ENCODE measurements at regions not wholly inside any gene's neighbourhood (a gene's known extent, or its start where the extent isn't known, plus 50 kb on each side); places are given as distances from the start of the nearest gene placed in this dataset.
A peak's percentile ranks its signal among the peaks of the same experiment; 100 is the strongest.

- Histone ChIP-seq H3K9me3 (no peaks in the 10 kb centered on the region), H3K36me3 (replicated peaks in 1 of 2; ENCODE audit: control insufficient read depth in 1 of 2, insufficient read depth in 2 of 2, low read length in 1 of 2) (no peaks in the 10 kb centered on the region), H3K79me2 (ENCODE audit: insufficient read depth) (no peaks in the 10 kb centered on the region), H3K4me3 (ENCODE audit: low read depth in 2 of 2, low read length in 1 of 2) (no peak overlapping the region), H3K27ac (ENCODE audit: low read depth in 2 of 2, low read length in 1 of 2) (no peak overlapping the region), H3K4me2 (no peak overlapping the region), H3K9me2 (no peaks in the 10 kb centered on the region), H3K4me1 (ENCODE audit: control insufficient read depth in 1 of 2, insufficient read depth in 2 of 2, low read depth in 1 of 2, low read length in 1 of 2) (no peaks in the 10 kb centered on the region), H3K9ac (no peak overlapping the region), H3F3A (replicated peaks; ENCODE audit: insufficient read depth) (no peaks in the 10 kb centered on the region), H3K27me3 (ENCODE audit: insufficient read depth) (no peaks in the 10 kb centered on the region), H2AFZ (ENCODE audit: low read depth) (no peak overlapping the region), H4K20me1 (ENCODE audit: insufficient read depth) (no peaks in the 10 kb centered on the region)
- 15% methylated on average over 2 of the region's 2 CpGs for WGBS (ENCODE audit: low lambda C conversion rate)
- CTCF ChIA-PET = interaction anchor here (0.8 to 1.6 kb wide), 10 partner anchors 19 to 381 kb away, joined by 3 to 6 read pairs (median 3); no protein-coding TSS in a partner anchor
- POLR2A ChIA-PET = no interaction called here
- DNase-seq = peak; percentile 13
- TF ChIP-seq SIN3A (IDR thresholded peaks at IDR 0.05; ENCODE audit: borderline replicate concordance, low read depth, low read length) (no peak), NFIC (IDR thresholded peaks at IDR 0.05; ENCODE audit: borderline replicate concordance) (no peak), NRF1 (IDR thresholded peaks at IDR 0.05; ENCODE audit: low read depth, low read length) (no peak), RAD21 (IDR thresholded peaks at IDR 0.05; ENCODE audit: low read length) (peak; percentile 73), GATA2 (CRISPR knock-in tag; IDR thresholded peaks at IDR 0.05) (no peak), CTCF (IDR thresholded peaks at IDR 0.05) (0 out of 2 replicates have a peak, but pooled peaks have one; percentile 22), SMC3 (IDR thresholded peaks at IDR 0.05; ENCODE audit: low read depth, low read length) (peak; percentile 47; the same call in 1 of the 2 replicates)
These were observed 233.3 kb upstream of the PPFIA2 start for GRCh38 chr12:81992461-81992860.

GRCh38 chr12:81991868-81992267, 232.7 kb upstream of the PPFIA2 start:
- no peaks in the 10 kb centered on the region for H3K36me3 ChIP-seq (replicated peaks in 1 of 2; ENCODE audit: control insufficient read depth in 1 of 2, insufficient read depth in 2 of 2, low read length in 1 of 2)
- no peak overlapping the region for H3K9ac ChIP-seq
- H3F3A ChIP-seq (replicated peaks; ENCODE audit: insufficient read depth) = no peaks in the 10 kb centered on the region
- ChIA-PET POLR2A (no interaction called here), CTCF (interaction anchor here (1.1 to 1.6 kb wide), 8 partner anchors 19 to 381 kb away, joined by 3 to 6 read pairs (median 3); no protein-coding TSS in a partner anchor)
- H3K4me1 ChIP-seq (ENCODE audit: control insufficient read depth in 1 of 2, insufficient read depth in 2 of 2, low read depth in 1 of 2, low read length in 1 of 2) = no peaks in the 10 kb centered on the region
- H3K27me3 ChIP-seq (ENCODE audit: insufficient read depth) = no peaks in the 10 kb centered on the region
- H4K20me1 ChIP-seq (ENCODE audit: insufficient read depth) = no peaks in the 10 kb centered on the region
- H3K9me2 ChIP-seq = no peaks in the 10 kb centered on the region
- no peak for DNase-seq
- no peak overlapping the region for H3K27ac ChIP-seq (ENCODE audit: low read depth in 2 of 2, low read length in 1 of 2)
- no peak overlapping the region for H3K4me2 ChIP-seq
- H3K9me3 ChIP-seq = no peaks in the 10 kb centered on the region
- H3K79me2 ChIP-seq (ENCODE audit: insufficient read depth) = no peaks in the 10 kb centered on the region
- H3K4me3 ChIP-seq (ENCODE audit: low read depth in 2 of 2, low read length in 1 of 2) = no peak overlapping the region
- H2AFZ ChIP-seq (ENCODE audit: low read depth) = no peak overlapping the region
- TF ChIP-seq MEF2A (IDR thresholded peaks at IDR 0.05; ENCODE audit: borderline replicate concordance, low read depth) = no peak
- no peak for TF ChIP-seq JUND (IDR thresholded peaks at IDR 0.05)
- no peak for TF ChIP-seq TCF12 (IDR thresholded peaks at IDR 0.05)
- TF ChIP-seq FOSL2 (IDR thresholded peaks at IDR 0.05; ENCODE audit: borderline replicate concordance, low read depth) = no peak
- no peak for TF ChIP-seq GATA2 (CRISPR knock-in tag; IDR thresholded peaks at IDR 0.05)
- no peak for TF ChIP-seq RXRA (IDR thresholded peaks at IDR 0.05; ENCODE audit: borderline replicate concordance, low read depth)
- no peak for TF ChIP-seq USF2 (IDR thresholded peaks at IDR 0.05; ENCODE audit: borderline replicate concordance, low read depth, low read length)
- TF ChIP-seq RCOR1 (IDR thresholded peaks at IDR 0.05; ENCODE audit: low read length) = no peak
- TF ChIP-seq ZBTB33 (IDR thresholded peaks at IDR 0.05; ENCODE audit: borderline replicate concordance, low read depth) = no peak
- no peak for TF ChIP-seq CTCF (IDR thresholded peaks at IDR 0.05)
- no peak for TF ChIP-seq MXI1 (IDR thresholded peaks at IDR 0.05; ENCODE audit: low read depth, low read length)
- no peak for TF ChIP-seq EZH2phosphoT487 (IDR thresholded peaks at IDR 0.05; ENCODE audit: borderline replicate concordance, low read depth)
- TF ChIP-seq CHD2 (IDR thresholded peaks at IDR 0.05; ENCODE audit: low read length, partially characterized antibody) = no peak
- TF ChIP-seq POLR2AphosphoS5 (IDR thresholded peaks at IDR 0.05; ENCODE audit: low read depth, low read length) = no peak
- no peak for TF ChIP-seq IRF3 (IDR thresholded peaks at IDR 0.05; ENCODE audit: low read depth, low read length)
- TF ChIP-seq RFX5 (IDR thresholded peaks at IDR 0.05; ENCODE audit: low read length) = no peak
